LoVo (cell line): ENCODE measurements at regions not wholly inside any gene's neighbourhood (a gene's known extent, or its start where the extent isn't known, plus 50 kb on each side); places are given as distances from the start of the nearest gene placed in this dataset.
"Not testable (repeated sequence)": the region's sequence is repeated elsewhere in the genome, so short reads cannot be mapped to it uniquely, and the experiment has no call there.

Source experiments
- DNase-seq: peaks from one replicate; pipeline ENCODE4 v3.0.0-alpha.2; 2016; ENCODE audit warnings: low spot score

GRCh38 chr13:63323441-63323840, 1907.8 kb upstream of the PCDH20 start:
- DNase-seq, result no peak

- no peak for DNase-seq
Observed at GRCh38 chr13:63311587-63311986, 1895.9 kb upstream of the PCDH20 start.

- DNase-seq, result no peak
Observed at GRCh38 chr13:63308549-63309165, 1893.0 kb upstream of the PCDH20 start.

GRCh38 chr13:63307228-63307627, 1891.6 kb upstream of the PCDH20 start:
- DNase-seq, result no peak

- DNase-seq, result no peak
Observed at GRCh38 chr13:63305641-63306133, 1890.0 kb upstream of the PCDH20 start.

- DNase-seq, result no peak
Observed at GRCh38 chr13:63304497-63304896, 1888.8 kb upstream of the PCDH20 start.

- no peak for DNase-seq
Observed at GRCh38 chr13:63299866-63300394, 1884.3 kb upstream of the PCDH20 start.

GRCh38 chr13:63297163-63297562, 1881.5 kb upstream of the PCDH20 start:
- no peak for DNase-seq

GRCh38 chr13:63291701-63292100, 1876.1 kb upstream of the PCDH20 start:
- no peak for DNase-seq

GRCh38 chr13:63288576-63288975, 1872.9 kb upstream of the PCDH20 start:
- DNase-seq, result no peak

GRCh38 chr13:63287926-63288325, 1872.3 kb upstream of the PCDH20 start:
- no peak for DNase-seq

GRCh38 chr13:63285426-63285825, 1869.8 kb upstream of the PCDH20 start:
- DNase-seq, result no peak

GRCh38 chr13:63279136-63279535, 1863.5 kb upstream of the PCDH20 start:
- DNase-seq, result no peak

GRCh38 chr13:63274772-63275171, 1859.1 kb upstream of the PCDH20 start:
- DNase-seq, result no peak

GRCh38 chr13:63249411-63250187, 1834.0 kb upstream of the PCDH20 start:
- DNase-seq, result no peak

GRCh38 chr13:63236667-63237396, 1821.2 kb upstream of the PCDH20 start:
- not testable (repeated sequence) for DNase-seq

- DNase-seq, result not testable (repeated sequence)
Observed at GRCh38 chr13:63218596-63218995, 1802.9 kb upstream of the PCDH20 start.

- DNase-seq, result no peak
Observed at GRCh38 chr13:63209330-63210017, 1793.8 kb upstream of the PCDH20 start.

GRCh38 chr13:63208826-63209225, 1793.2 kb upstream of the PCDH20 start:
- DNase-seq, result no peak

- DNase-seq, result no peak
Observed at GRCh38 chr13:63206461-63206860, 1790.8 kb upstream of the PCDH20 start.

GRCh38 chr13:63201493-63201892, 1785.8 kb upstream of the PCDH20 start:
- no peak for DNase-seq

GRCh38 chr13:63199508-63199907, 1783.9 kb upstream of the PCDH20 start:
- DNase-seq, result no peak
